H1 (cell line): ENCODE measurements at regions not wholly inside any gene's neighbourhood (a gene's known extent, or its start where the extent isn't known, plus 50 kb on each side); places are given as distances from the start of the nearest gene placed in this dataset.
A peak's percentile ranks its signal among the peaks of the same experiment; 100 is the strongest.

Experiments used
- CTCF ChIP-seq, 3 experiments: IDR thresholded peaks; 1 replicate in 2 of 3; 2 replicates in 1 of 3; pipeline versions ENCODE4 v1.5.1 to v1.6.1; 2011; ENCODE audit warnings: low read length in 3 of 3, mild to moderate bottlenecking in 3 of 3, inconsistent platforms in 2 of 3, low read depth in 1 of 3, moderate library complexity in 1 of 3; ENCODE audit not compliant: insufficient read depth in 1 of 3; ENCODE audit errors: control extremely low read depth in 1 of 3
- PHF8 ChIP-seq: fragments of 200-600 bp; sonication (generic); conservative IDR thresholded peaks from 2 replicates; pipeline ENCODE4 v1.7.1; 2012; ENCODE audit warnings: low read depth, mild to moderate bottlenecking, inconsistent platforms, low read length, moderate library complexity
- POLR2A ChIP-seq, 2 experiments: IDR thresholded peaks; 1 replicate in 1 of 2; 2 replicates in 1 of 2; pipeline ENCODE4 v1.6.1; 2011; ENCODE audit warnings: low read depth in 2 of 2, low read length in 2 of 2, mild to moderate bottlenecking in 2 of 2; ENCODE audit errors: control extremely low read depth in 1 of 2
- SUZ12 ChIP-seq: fragments of 200-600 bp; sonication (generic); IDR thresholded peaks from 2 replicates; pipeline ENCODE4 v1.6.1; 2012; ENCODE audit warnings: mild to moderate bottlenecking, inconsistent platforms, low read length, moderate library complexity, mixed read lengths

GRCh38 chr14:104331871-104332605 lies 193.7 kb downstream of the KIF26A start:
- no peak for TF ChIP-seq POLR2A (IDR thresholded peaks at IDR 0.05; ENCODE audit: control extremely low read depth in 1 of 2, low read depth in 2 of 2, low read length in 2 of 2)
- no peak for TF ChIP-seq PHF8
- TF ChIP-seq CTCF (IDR thresholded peaks at IDR 0.05; ENCODE audit: control extremely low read depth in 1 of 3, insufficient read depth in 1 of 3, low read depth in 1 of 3, low read length in 3 of 3): peak in 2 of 3 experiments; percentile 57 to 68; a peak in 3 of 4 replicates
- no peak for TF ChIP-seq SUZ12
